ENCODE measurements at regions not wholly inside any gene's neighbourhood (a gene's known extent, or its start where the extent isn't known, plus 50 kb on each side); places are given as distances from the start of the nearest gene placed in this dataset.

DNA sequence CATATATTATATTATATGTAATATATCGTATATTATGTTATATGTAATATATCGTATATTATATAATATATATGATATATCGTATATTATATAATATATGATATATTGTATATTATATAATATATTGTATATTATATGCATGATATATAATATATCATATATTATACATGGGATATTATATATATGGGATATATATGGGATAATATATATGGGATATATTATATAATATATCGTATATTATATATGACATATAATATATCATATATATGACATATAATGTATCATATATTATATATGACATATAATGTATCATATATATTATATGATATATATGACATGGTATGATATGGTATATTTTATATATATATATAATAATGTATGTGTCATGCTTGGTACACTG lies 79.5 kb upstream of the CALM2 start:
- Mint-ChIP-seq H3K27ac (no peak overlapping the region), H3K9me3 (no peaks in the 10 kb centered on the region), H3K4me1 (ENCODE audit: low read depth) (peaks cover 17% of the 10 kb centered on the region), H3K27me3 (ENCODE audit: insufficient read depth) (peaks cover 4% of the 10 kb centered on the region; the same call in 1 of the 2 replicates), H3K4me3 (no peak overlapping the region), H3K36me3 (ENCODE audit: low read depth) (no peaks in the 10 kb centered on the region)
- DNase-seq = no peak
- TF ChIP-seq, protein P1, sequence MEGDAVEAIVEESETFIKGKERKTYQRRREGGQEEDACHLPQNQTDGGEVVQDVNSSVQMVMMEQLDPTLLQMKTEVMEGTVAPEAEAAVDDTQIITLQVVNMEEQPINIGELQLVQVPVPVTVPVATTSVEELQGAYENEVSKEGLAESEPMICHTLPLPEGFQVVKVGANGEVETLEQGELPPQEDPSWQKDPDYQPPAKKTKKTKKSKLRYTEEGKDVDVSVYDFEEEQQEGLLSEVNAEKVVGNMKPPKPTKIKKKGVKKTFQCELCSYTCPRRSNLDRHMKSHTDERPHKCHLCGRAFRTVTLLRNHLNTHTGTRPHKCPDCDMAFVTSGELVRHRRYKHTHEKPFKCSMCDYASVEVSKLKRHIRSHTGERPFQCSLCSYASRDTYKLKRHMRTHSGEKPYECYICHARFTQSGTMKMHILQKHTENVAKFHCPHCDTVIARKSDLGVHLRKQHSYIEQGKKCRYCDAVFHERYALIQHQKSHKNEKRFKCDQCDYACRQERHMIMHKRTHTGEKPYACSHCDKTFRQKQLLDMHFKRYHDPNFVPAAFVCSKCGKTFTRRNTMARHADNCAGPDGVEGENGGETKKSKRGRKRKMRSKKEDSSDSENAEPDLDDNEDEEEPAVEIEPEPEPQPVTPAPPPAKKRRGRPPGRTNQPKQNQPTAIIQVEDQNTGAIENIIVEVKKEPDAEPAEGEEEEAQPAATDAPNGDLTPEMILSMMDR (IDR thresholded peaks at IDR 0.05) = no peak

DNA sequence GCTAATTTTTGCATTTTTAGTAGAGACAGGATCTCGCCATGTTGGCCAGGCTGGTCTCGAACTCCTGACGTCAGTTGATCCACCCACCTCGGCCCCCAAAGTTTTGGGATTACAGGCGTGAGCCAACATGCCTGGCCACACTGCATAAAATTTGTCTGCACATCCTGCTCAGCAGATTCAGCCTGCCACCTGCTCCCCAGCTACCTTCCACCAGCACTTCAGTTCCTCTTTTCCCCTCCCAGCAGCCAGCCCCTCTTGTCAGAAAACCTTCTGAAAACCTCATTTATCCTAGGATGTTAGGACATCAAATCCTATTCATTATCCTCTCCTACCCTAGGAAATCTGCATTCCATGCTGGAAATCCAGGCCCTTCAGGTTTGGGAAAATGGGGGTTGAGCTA lies 78.2 kb upstream of the CALM2 start:
- Mint-ChIP-seq H3K27ac (no peak overlapping the region), H3K27me3 (ENCODE audit: insufficient read depth) (peaks cover 4% of the 10 kb centered on the region), H3K4me3 (no peak overlapping the region), H3K9me3 (no peaks in the 10 kb centered on the region), H3K4me1 (ENCODE audit: low read depth) (peaks cover 30% of the 10 kb centered on the region), H3K36me3 (ENCODE audit: low read depth) (no peaks in the 10 kb centered on the region)
- TF ChIP-seq, protein P1 (IDR thresholded peaks at IDR 0.05) = no peak
- no peak for DNase-seq

DNA sequence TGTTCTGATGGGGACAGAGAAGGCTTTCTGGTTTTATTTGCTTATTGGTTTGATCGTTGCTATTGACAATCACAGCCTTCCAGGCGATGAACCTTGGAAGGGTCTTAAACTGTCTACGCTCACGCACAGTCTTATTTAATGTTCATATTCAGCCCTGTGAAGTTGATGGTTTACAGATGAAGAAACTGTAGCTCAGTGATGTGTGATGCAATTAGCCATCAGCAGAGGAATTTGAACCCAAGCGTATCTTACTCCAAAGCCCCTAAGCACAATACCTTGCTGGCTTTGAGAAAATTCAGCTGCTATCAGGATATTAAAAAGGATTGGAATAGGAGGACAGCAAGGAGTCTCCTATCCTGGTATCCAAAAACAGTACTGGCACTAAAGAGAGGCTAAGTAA lies 77.1 kb upstream of the CALM2 start:
- TF ChIP-seq, protein P1 (IDR thresholded peaks at IDR 0.05) = no peak
- Mint-ChIP-seq H3K36me3 (ENCODE audit: low read depth) (no peaks in the 10 kb centered on the region), H3K9me3 (no peaks in the 10 kb centered on the region), H3K27ac (no peak overlapping the region), H3K4me1 (ENCODE audit: low read depth) (peaks cover 38% of the 10 kb centered on the region), H3K27me3 (ENCODE audit: insufficient read depth) (peaks cover 4% of the 10 kb centered on the region), H3K4me3 (no peak overlapping the region)
- no peak for DNase-seq

DNA sequence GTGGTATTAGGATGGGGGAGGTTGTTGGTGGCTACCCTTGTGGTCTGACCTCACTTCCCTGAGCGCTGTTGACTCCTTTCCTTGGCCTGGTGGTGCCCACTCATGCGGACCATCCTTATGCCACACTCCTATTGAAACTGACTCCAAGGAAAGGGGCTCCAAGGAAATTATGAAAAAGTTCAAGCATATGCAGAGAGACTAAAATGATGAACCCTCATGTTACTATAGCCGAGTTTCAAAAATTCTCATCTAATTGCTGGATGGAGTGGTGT lies 75.0 kb upstream of the CALM2 start:
- no peak for DNase-seq
- H3K36me3 Mint-ChIP-seq (ENCODE audit: low read depth) = no peaks in the 10 kb centered on the region
- H3K9me3 Mint-ChIP-seq = no peaks in the 10 kb centered on the region
- no peak overlapping the region for H3K4me3 Mint-ChIP-seq
- H3K27me3 Mint-ChIP-seq (ENCODE audit: insufficient read depth) = peaks cover 3% of the 10 kb centered on the region
- no peak overlapping the region for H3K27ac Mint-ChIP-seq
- H3K4me1 Mint-ChIP-seq (ENCODE audit: low read depth) = peaks cover 30% of the 10 kb centered on the region
- TF ChIP-seq, protein P1 (IDR thresholded peaks at IDR 0.05) = no peak

DNA sequence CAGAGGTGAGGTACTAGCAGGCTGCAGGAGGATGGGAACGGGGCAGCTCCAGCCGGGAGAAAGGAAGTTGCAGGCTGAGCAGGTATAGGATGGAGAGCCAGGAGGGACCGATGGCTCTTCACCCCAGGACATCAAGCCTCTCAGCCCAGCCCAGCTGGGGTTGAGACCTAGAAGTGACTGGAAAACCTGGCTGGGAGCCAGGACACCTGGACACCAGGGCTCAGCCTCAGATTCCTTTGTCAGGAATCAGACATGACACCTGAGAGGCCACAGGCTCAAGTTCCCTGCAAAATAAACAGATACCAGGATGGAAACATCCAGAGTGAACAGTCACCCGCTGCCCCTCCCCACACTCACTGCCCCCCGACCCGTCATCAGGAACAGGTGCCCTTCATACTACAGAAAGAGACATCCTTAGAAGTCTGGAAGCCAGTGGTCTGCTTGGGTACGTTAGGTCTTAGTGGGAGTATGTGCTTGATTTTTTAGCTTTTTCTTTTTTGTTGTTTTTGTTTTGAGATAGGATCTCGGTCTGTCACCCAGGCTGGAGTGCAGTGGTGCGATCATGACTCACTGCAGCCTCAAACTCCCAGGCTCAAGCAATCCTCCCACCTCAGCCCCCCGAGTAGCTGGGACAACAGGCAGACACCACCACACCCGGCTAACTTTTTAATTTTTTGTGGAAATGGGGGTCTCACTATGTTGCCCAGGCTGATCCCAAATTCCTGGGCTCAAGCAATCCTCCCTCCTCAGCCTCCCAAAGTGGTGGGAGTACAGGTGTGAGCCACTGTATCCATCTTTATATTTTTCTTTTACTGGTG lies 74.5 kb upstream of the CALM2 start:
- Mint-ChIP-seq H3K4me1 (ENCODE audit: low read depth) (peaks cover 28% of the 10 kb centered on the region), H3K27ac (no peak overlapping the region), H3K36me3 (ENCODE audit: low read depth) (no peaks in the 10 kb centered on the region), H3K9me3 (no peaks in the 10 kb centered on the region), H3K4me3 (no peak overlapping the region), H3K27me3 (ENCODE audit: insufficient read depth) (peaks cover 3% of the 10 kb centered on the region)
- TF ChIP-seq, protein P1 (IDR thresholded peaks at IDR 0.05) = no peak
- DNase-seq = peak; percentile 38
